HCT116 (cell line): ENCODE measurements at regions not wholly inside any gene's neighbourhood (a gene's known extent, or its start where the extent isn't known, plus 50 kb on each side); places are given as distances from the start of the nearest gene placed in this dataset.

ENCODE experiments used
- ATAC-seq: fragments of 200-7000 bp; cut with Tn5 transposase; 2 replicates; pipeline ENCODE4 v1.9.1; 2020; ENCODE audit warnings: mild to moderate bottlenecking, moderate library complexity
- BruUV-seq: library from RNA; stranded (reverse); fragments of 400-500 nt; replicated peaks from 2 replicates; lab custom pipeline; 2021; lab: Mats Ljungman, UMichigan
- CTCF ChIA-PET: fragments of 300-600 bp; sonication (Branson Sonifier 250); formaldehyde crosslinking; loops from one replicate; lab custom pipeline; 2021; ENCODE audit warnings: antibody characterized with exemption; lab: Charles Lee
- POLR2A ChIA-PET: fragments of 300-600, 350-600 bp; sonication (Branson Sonifier 250); formaldehyde crosslinking; loops from one replicate; lab custom pipeline; 2021; ENCODE audit warnings: antibody characterized with exemption; lab: Charles Lee
- RAD21 ChIA-PET, 2 experiments: fragments of 300-600 bp; sonication (Branson Sonifier 250); formaldehyde crosslinking; loops; one replicate each; lab custom pipeline; 2023; ENCODE audit warnings: low total read pairs in 2 of 2; ENCODE audit not compliant: uncharacterized antibody in 2 of 2, unreplicated experiment in 2 of 2, low non-redundant PET in 1 of 2; lab: Charles Lee
- DNase-seq: peaks from one replicate; pipeline ENCODE4 v3.0.0-alpha.2; 2010; ENCODE audit warnings: low read depth, low spot score
- H2AFZ ChIP-seq: fragments of 200-600 bp; shearing (Covaris generic), sonication (generic); 2 replicates; pipeline ENCODE4 v1.6.1; 2017; ENCODE audit warnings: low read depth, mixed run types, mixed read lengths, antibody characterized with exemption, low read length; ENCODE audit not compliant: poor library complexity, severe bottlenecking
- H3K27ac ChIP-seq: 2 replicates; pipeline ENCODE4 v1.5.1; 2012; ENCODE audit warnings: low read depth, low read length
- H3K27me3 ChIP-seq: fragments of 200-600 bp; sonication (generic); 2 replicates; pipeline ENCODE4 v1.6.1; 2016; ENCODE audit warnings: mixed run types, low read length, mixed read lengths; ENCODE audit not compliant: insufficient read depth
- H3K36me3 ChIP-seq, 2 experiments: fragments of 200-500 bp in 1 of 2; fragments of 200-600 bp in 1 of 2; sonication (Bioruptor generic) in 1 of 2; sonication (generic) in 1 of 2; 2 replicates each; pipeline versions ENCODE4 v1.5.1 to v1.6.1; 2014 to 2016; ENCODE audit warnings: low read length in 2 of 2, inconsistent platforms in 1 of 2, mixed read lengths in 1 of 2, mixed run types in 1 of 2; ENCODE audit not compliant: insufficient read depth in 2 of 2, control insufficient read depth in 1 of 2
- H3K4me1 ChIP-seq, 2 experiments: fragments of 200-600 bp in 1 of 2; sonication (generic) in 1 of 2; 2 replicates each; pipeline versions ENCODE4 v1.5.1 to v1.6.1; 2012 to 2017; ENCODE audit warnings: low read length in 2 of 2, inconsistent platforms in 1 of 2, mild to moderate bottlenecking in 1 of 2, mixed read lengths in 1 of 2, mixed run types in 1 of 2, moderate library complexity in 1 of 2; ENCODE audit not compliant: insufficient read depth in 2 of 2, control insufficient read depth in 1 of 2
- H3K4me2 ChIP-seq: fragments of 200-600 bp; sonication (generic); 2 replicates; pipeline ENCODE4 v1.6.1; 2017; ENCODE audit warnings: mixed run types, low read length, mixed read lengths
- H3K4me3 ChIP-seq, 2 experiments: fragments of 200-600 bp in 1 of 2; sonication (generic) in 1 of 2; replicated peaks in 1 of 2; 2 replicates each; pipeline ENCODE4 v1.5.1; 2011 to 2016; ENCODE audit warnings: low read length in 2 of 2, control low read depth in 1 of 2, low read depth in 1 of 2, mild to moderate bottlenecking in 1 of 2, mixed read lengths in 1 of 2, mixed run types in 1 of 2
- H3K79me2 ChIP-seq: fragments of 200-600 bp; sonication (generic); 2 replicates; pipeline ENCODE4 v1.6.1; 2017; ENCODE audit warnings: mild to moderate bottlenecking, mixed run types, low read length, moderate library complexity, mixed read lengths; ENCODE audit not compliant: insufficient read depth
- H3K9ac ChIP-seq: fragments of 200-600 bp; sonication (generic); 2 replicates; pipeline ENCODE4 v1.6.1; 2016; ENCODE audit warnings: low read length, mixed read lengths
- H3K9me2 ChIP-seq: fragments of 200-600 bp; sonication (generic), shearing (Covaris generic); 2 replicates; pipeline ENCODE4 v1.6.1; 2017; ENCODE audit warnings: mixed run types, mild to moderate bottlenecking, moderate library complexity; ENCODE audit not compliant: insufficient read depth
- H3K9me3 ChIP-seq, 2 experiments: fragments of 200-500 bp in 1 of 2; fragments of 200-600 bp in 1 of 2; sonication (Bioruptor generic) in 1 of 2; sonication (generic) in 1 of 2; 2 replicates each; pipeline ENCODE4 v1.6.1; 2014 to 2017; ENCODE audit warnings: low read length in 2 of 2, mixed read lengths in 2 of 2, inconsistent platforms in 1 of 2, low read depth in 1 of 2, mild to moderate bottlenecking in 1 of 2, mixed run types in 1 of 2, moderate library complexity in 1 of 2; ENCODE audit not compliant: control insufficient read depth in 1 of 2, insufficient read depth in 1 of 2
- H4K20me1 ChIP-seq: fragments of 200-600 bp; sonication (generic), shearing (Covaris generic); 2 replicates; pipeline ENCODE4 v1.6.1; 2017; ENCODE audit warnings: mixed run types, mild to moderate bottlenecking, moderate library complexity; ENCODE audit not compliant: insufficient read depth
- ATF3 ChIP-seq: IDR thresholded peaks from 2 replicates; pipeline ENCODE4 v1.6.1; 2012
- CBX3 ChIP-seq: IDR thresholded peaks from 2 replicates; pipeline ENCODE4 v1.6.1; 2012; ENCODE audit warnings: low read depth
- EGR1 ChIP-seq: IDR thresholded peaks from 2 replicates; pipeline ENCODE4 v1.6.1; 2012; ENCODE audit warnings: low read depth
- EZH2phosphoT487 ChIP-seq: fragments of 200-600 bp; IDR thresholded peaks from 2 replicates; pipeline ENCODE4 v1.6.1; 2018; ENCODE audit warnings: antibody characterized with exemption, borderline replicate concordance
- FOSL1 ChIP-seq: IDR thresholded peaks from 2 replicates; pipeline ENCODE4 v1.6.1; 2012; ENCODE audit warnings: low read depth
- MAX ChIP-seq: IDR thresholded peaks from 2 replicates; pipeline ENCODE4 v1.6.1; 2012
- POLR2AphosphoS5 ChIP-seq: IDR thresholded peaks from 2 replicates; pipeline ENCODE4 v1.6.1; 2011; ENCODE audit warnings: mild to moderate bottlenecking, low read depth, low read length, moderate library complexity
- SIN3A ChIP-seq: IDR thresholded peaks from 2 replicates; pipeline ENCODE4 v1.6.1; 2012; ENCODE audit warnings: low read depth
- SP1 ChIP-seq: IDR thresholded peaks from 2 replicates; pipeline ENCODE4 v1.6.1; 2012; ENCODE audit warnings: low read depth
- TCF7L2 ChIP-seq: IDR thresholded peaks from 2 replicates; pipeline ENCODE4 v1.7.0; 2011; ENCODE audit warnings: borderline replicate concordance, inconsistent platforms; ENCODE audit not compliant: insufficient read depth, insufficient read length; ENCODE audit errors: extremely low read depth
- YY1 ChIP-seq: IDR thresholded peaks from 2 replicates; pipeline ENCODE4 v1.6.1; 2011; ENCODE audit warnings: low read length, low read depth, moderate library complexity, mild to moderate bottlenecking; ENCODE audit not compliant: insufficient replicate concordance; ENCODE audit errors: extremely low read depth
- ZFX ChIP-seq: fragments of 450-650 bp; IDR thresholded peaks from 2 replicates; pipeline ENCODE4 v1.6.1; 2017
- ZNF274 ChIP-seq: fragments of 200-500 bp; sonication (Bioruptor generic); IDR thresholded peaks from 2 replicates; pipeline ENCODE4 v1.6.1; 2014; ENCODE audit warnings: mild to moderate bottlenecking, low read depth, low read length, inconsistent platforms
- intact Hi-C: fragments of 100-400 bp; cut with micrococcal nuclease; formaldehyde crosslinking; loops from 2 replicates; pipeline ENCODE4 v1.10.0; 2022

- Histone ChIP-seq H3K4me2 (no peak overlapping the region), H3K9me3 (peaks cover 0 to 7% of the 10 kb centered on the region in 2 experiments; a peak in 1 of 4 replicates), H3K36me3 (no peaks in the 10 kb centered on the region), H4K20me1 (no peaks in the 10 kb centered on the region), H3K9ac (no peak overlapping the region), H3K4me1 (no peaks in the 10 kb centered on the region), H3K27ac (no peak overlapping the region), H3K79me2 (no peaks in the 10 kb centered on the region), H2AFZ (no peak overlapping the region), H3K9me2 (no peaks in the 10 kb centered on the region), H3K27me3 (no peaks in the 10 kb centered on the region; the same call in 1 of the 2 replicates), H3K4me3 (no peak overlapping the region)
- ChIA-PET RAD21 (no interaction called here), POLR2A (no interaction called here), CTCF (no interaction called here)
- TF ChIP-seq FOSL1 (no peak), SP1 (no peak), CBX3 (no peak), ATF3 (no peak), YY1 (no peak), POLR2AphosphoS5 (no peak), ZNF274 (no peak), EZH2phosphoT487 (no peak), ZFX (no peak), TCF7L2 (no peak), MAX (no peak), EGR1 (no peak), SIN3A (no peak)
- intact Hi-C loops = no loop called here
- DNase-seq = no peak
- no TSS peak for BruUV-seq
- ATAC-seq = no peak
Observed at GRCh38 chr2:16060936-16061338, 120.6 kb downstream of the MYCN start.
